ENCODE measurements at regions not wholly inside any gene's neighbourhood (a gene's known extent, or its start where the extent isn't known, plus 50 kb on each side); places are given as distances from the start of the nearest gene placed in this dataset.

DNA sequence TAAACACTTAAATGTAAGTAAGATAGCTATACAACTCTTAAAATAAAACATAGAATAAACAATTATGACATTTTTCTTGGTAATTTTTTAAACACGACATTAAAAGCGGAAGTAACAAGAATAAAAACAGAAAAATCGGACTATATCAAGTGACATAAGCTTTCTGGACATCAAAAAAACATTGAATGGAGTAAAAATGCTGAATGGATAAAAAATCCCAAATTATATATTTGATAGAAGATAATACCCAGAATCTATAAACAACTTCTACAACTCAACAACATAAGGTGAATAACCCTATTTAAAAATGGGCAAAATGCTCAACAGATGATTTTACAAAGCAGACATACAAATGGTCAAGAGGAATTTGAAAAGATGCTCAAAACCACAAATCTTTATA, 1866.5 kb downstream of the TP53TG3F start:
- Mint-ChIP-seq H3K9me3 (peaks cover 16% of the 10 kb centered on the region), H3K27ac (no peak overlapping the region), H3K4me3 (no peak overlapping the region), H3K36me3 (ENCODE audit: low read depth) (no peaks in the 10 kb centered on the region), H3K27me3 (no peaks in the 10 kb centered on the region), H3K4me1 (ENCODE audit: low read depth) (no peaks in the 10 kb centered on the region)
- ChIA-PET CTCF (no interaction called here), POLR2A (no interaction called here)
- DNase-seq, result no peak
- TF ChIP-seq, protein P1, sequence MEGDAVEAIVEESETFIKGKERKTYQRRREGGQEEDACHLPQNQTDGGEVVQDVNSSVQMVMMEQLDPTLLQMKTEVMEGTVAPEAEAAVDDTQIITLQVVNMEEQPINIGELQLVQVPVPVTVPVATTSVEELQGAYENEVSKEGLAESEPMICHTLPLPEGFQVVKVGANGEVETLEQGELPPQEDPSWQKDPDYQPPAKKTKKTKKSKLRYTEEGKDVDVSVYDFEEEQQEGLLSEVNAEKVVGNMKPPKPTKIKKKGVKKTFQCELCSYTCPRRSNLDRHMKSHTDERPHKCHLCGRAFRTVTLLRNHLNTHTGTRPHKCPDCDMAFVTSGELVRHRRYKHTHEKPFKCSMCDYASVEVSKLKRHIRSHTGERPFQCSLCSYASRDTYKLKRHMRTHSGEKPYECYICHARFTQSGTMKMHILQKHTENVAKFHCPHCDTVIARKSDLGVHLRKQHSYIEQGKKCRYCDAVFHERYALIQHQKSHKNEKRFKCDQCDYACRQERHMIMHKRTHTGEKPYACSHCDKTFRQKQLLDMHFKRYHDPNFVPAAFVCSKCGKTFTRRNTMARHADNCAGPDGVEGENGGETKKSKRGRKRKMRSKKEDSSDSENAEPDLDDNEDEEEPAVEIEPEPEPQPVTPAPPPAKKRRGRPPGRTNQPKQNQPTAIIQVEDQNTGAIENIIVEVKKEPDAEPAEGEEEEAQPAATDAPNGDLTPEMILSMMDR (IDR thresholded peaks at IDR 0.05), result no peak
- intact Hi-C loops (cut with micrococcal nuclease), result no loop called here
- ATAC-seq, result no peak

DNA sequence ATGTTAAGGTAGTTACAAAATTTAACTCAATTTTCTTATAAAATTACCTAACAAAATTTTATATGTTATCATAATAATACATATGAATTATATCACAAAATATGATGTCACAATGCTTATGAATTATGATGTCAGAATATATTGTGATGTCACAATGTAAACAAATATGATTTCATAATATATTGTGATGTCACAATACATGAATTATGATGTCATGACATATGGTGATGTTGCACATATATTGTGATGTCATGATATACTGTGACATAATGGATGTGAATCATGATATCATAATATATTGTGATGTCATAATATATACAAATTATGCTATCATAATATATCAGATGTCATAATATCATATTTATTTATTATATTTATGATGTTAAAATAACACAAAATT, 1879.9 kb downstream of the TP53TG3F start:
- ChIA-PET POLR2A (no interaction called here), CTCF (no interaction called here)
- TF ChIP-seq, protein P1 (IDR thresholded peaks at IDR 0.05), result no peak
- Mint-ChIP-seq H3K27me3 (no peaks in the 10 kb centered on the region), H3K36me3 (ENCODE audit: low read depth) (no peaks in the 10 kb centered on the region), H3K27ac (no peak overlapping the region), H3K4me3 (no peak overlapping the region), H3K4me1 (ENCODE audit: low read depth) (no peaks in the 10 kb centered on the region), H3K9me3 (peaks cover 16% of the 10 kb centered on the region)
- no peak for ATAC-seq
- intact Hi-C loops (cut with micrococcal nuclease), result no loop called here
- no peak for DNase-seq

- no peak for DNase-seq
- Mint-ChIP-seq H3K36me3 (ENCODE audit: low read depth) (no peaks in the 10 kb centered on the region), H3K4me1 (ENCODE audit: low read depth) (no peaks in the 10 kb centered on the region), H3K4me3 (no peak overlapping the region), H3K27ac (no peak overlapping the region), H3K9me3 (peaks cover 18% of the 10 kb centered on the region), H3K27me3 (no peaks in the 10 kb centered on the region)
- intact Hi-C loops (cut with micrococcal nuclease), result no loop called here
- ChIA-PET POLR2A (no interaction called here), CTCF (no interaction called here)
- ATAC-seq, result no peak
- TF ChIP-seq, protein P1 (IDR thresholded peaks at IDR 0.05), result no peak
Measured at GRCh38 chr16:35342012-35342411, 1882.6 kb downstream of the TP53TG3F start.

GRCh38 chr16:35344012-35344762, 1884.8 kb downstream of the TP53TG3F start:
- DNase-seq, result no peak
- H3K36me3 Mint-ChIP-seq (ENCODE audit: low read depth), result no peaks in the 10 kb centered on the region
- no peak overlapping the region for H3K4me3 Mint-ChIP-seq
- ChIA-PET POLR2A (no interaction called here), CTCF (no interaction called here)
- intact Hi-C loops (cut with micrococcal nuclease), result no loop called here
- H3K27ac Mint-ChIP-seq, result no peak overlapping the region
- no peaks in the 10 kb centered on the region for H3K4me1 Mint-ChIP-seq (ENCODE audit: low read depth)
- no peak for ATAC-seq
- TF ChIP-seq, protein P1 (IDR thresholded peaks at IDR 0.05), result no peak
- peaks cover 21% of the 10 kb centered on the region for H3K9me3 Mint-ChIP-seq
- no peaks in the 10 kb centered on the region for H3K27me3 Mint-ChIP-seq

GRCh38 chr16:35352431-35352830, 1893.0 kb downstream of the TP53TG3F start:
- H3K4me3 Mint-ChIP-seq, result no peak overlapping the region
- TF ChIP-seq, protein P1 (IDR thresholded peaks at IDR 0.05), result no peak
- no peaks in the 10 kb centered on the region for H3K4me1 Mint-ChIP-seq (ENCODE audit: low read depth)
- DNase-seq (no peak), ATAC-seq (no peak)
- H3K27me3 Mint-ChIP-seq, result no peaks in the 10 kb centered on the region
- H3K36me3 Mint-ChIP-seq (ENCODE audit: low read depth), result no peaks in the 10 kb centered on the region
- ChIA-PET POLR2A (no interaction called here), CTCF (no interaction called here)
- intact Hi-C loops (cut with micrococcal nuclease), result no loop called here
- H3K9me3 Mint-ChIP-seq, result peaks cover 13% of the 10 kb centered on the region
- H3K27ac Mint-ChIP-seq, result no peak overlapping the region

All from activated CD8-positive, alpha-beta T cell treated with anti-CD3 and anti-CD28 coated beads for 36 hours (primary cell).